Muscle of leg (tissue), 3 donors: ENCODE measurements at regions not wholly inside any gene's neighbourhood (a gene's known extent, or its start where the extent isn't known, plus 50 kb on each side); places are given as distances from the start of the nearest gene placed in this dataset.

Experiments
- DNase-seq: peaks from one replicate; pipeline ENCODE4 v3.0.0; 2013
- H3K27ac ChIP-seq: one replicate; pipeline ENCODE4 v1.5.1; 2013; ENCODE audit warnings: mild to moderate bottlenecking, low read length, control low read depth
- H3K27me3 ChIP-seq: one replicate; pipeline ENCODE4 v1.6.1; 2013; ENCODE audit warnings: low read length; ENCODE audit not compliant: control insufficient read depth, insufficient read depth
- H3K36me3 ChIP-seq: one replicate; pipeline ENCODE4 v1.6.1; 2013; ENCODE audit warnings: low read length; ENCODE audit not compliant: control insufficient read depth, insufficient read depth
- H3K4me1 ChIP-seq: one replicate; pipeline ENCODE4 v1.6.1; 2013; ENCODE audit warnings: low read length; ENCODE audit not compliant: control insufficient read depth, insufficient read depth
- H3K4me3 ChIP-seq: one replicate; pipeline ENCODE4 v1.5.1; 2013; ENCODE audit warnings: low read length, control low read depth
- H3K9me3 ChIP-seq: replicated peaks from 2 replicates; pipeline ENCODE4 v1.6.1; 2013; ENCODE audit warnings: low read depth, low read length; ENCODE audit not compliant: control insufficient read depth
- WGBS: methylation state at CpG from one replicate; pipeline ENCODE4 v1.1.5; 2013; ENCODE audit warnings: missing lambda C conversion rate; ENCODE audit not compliant: insufficient coverage; 5-methylcytosine and 5-hydroxymethylcytosine counted together

DNA sequence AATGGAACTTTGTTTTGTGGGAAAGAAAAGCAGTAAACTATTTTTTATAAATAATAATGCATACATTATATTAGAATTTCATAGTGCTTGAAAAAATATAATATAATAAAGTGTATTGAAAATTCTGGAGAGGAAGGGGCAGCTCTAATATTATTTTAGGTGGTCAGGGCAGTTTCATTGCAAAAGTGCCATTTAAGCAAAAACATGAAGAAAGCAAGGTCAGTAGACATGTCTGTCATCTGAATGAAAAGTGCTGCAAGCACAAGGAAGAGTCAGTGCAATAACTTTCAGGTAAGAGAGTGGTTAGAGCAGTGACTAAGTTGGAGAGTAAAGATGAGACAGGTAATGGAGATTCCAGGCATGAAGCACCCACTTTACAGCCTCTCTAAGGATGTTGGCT, 435.6 kb upstream of the REG3G start:
- Histone ChIP-seq H3K4me3 (no peak overlapping the region), H3K9me3 (no peaks in the 10 kb centered on the region), H3K36me3 (no peaks in the 10 kb centered on the region), H3K27me3 (no peaks in the 10 kb centered on the region), H3K4me1 (no peaks in the 10 kb centered on the region), H3K27ac (no peak overlapping the region)
- no peak for DNase-seq

DNA sequence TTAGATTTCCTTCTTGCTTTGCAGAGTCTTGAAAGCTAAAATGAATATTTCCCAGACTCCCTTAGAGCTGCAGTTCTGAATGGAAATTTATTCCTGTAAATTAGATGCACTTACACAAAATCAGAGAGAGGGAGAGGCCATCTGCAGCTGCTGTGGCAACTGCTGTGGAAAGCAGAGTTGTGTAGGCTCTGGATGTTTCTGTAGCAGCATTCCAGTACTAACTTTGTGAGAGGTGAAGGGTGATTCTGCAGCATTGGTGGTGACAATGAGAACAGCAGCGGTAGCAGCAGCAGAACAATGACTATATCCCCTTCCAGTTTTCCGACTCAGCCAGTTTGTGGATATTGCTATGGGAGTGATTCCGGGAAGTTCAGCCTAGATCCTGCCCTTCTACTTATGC, 433.0 kb upstream of the REG3G start:
- peak; percentile 41 for DNase-seq
- WGBS = no CpG with 5 or more reads among the region's 3 CpGs
- Histone ChIP-seq H3K9me3 (no peaks in the 10 kb centered on the region), H3K27me3 (no peaks in the 10 kb centered on the region), H3K36me3 (no peaks in the 10 kb centered on the region), H3K27ac (no peak overlapping the region), H3K4me3 (no peak overlapping the region), H3K4me1 (no peaks in the 10 kb centered on the region)

DNA sequence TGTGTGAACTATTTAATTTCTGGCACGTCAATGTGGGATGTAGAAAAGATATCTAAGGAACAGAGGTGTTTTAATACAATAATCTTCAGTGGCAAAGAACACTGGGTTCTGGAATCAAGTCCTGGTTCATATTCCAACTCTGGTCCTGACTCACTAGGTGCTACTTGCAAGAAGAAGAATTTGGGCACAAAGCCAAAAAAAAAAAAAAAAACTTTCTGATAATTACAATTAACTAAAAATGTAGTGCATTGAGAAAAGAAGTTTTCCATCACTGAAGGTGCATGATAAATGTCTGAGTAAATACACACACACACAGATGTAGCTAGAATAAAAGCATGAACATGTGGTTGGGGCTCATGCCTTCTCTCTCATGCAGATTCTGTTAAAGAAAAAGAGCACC, 424.4 kb upstream of the REG3G start:
- no peak for DNase-seq
- no peaks in the 10 kb centered on the region for H3K4me1 ChIP-seq
- H3K27me3 ChIP-seq = no peaks in the 10 kb centered on the region
- no peak overlapping the region for H3K27ac ChIP-seq
- no peaks in the 10 kb centered on the region for H3K36me3 ChIP-seq
- no peaks in the 10 kb centered on the region for H3K9me3 ChIP-seq
- no peak overlapping the region for H3K4me3 ChIP-seq
- no CpG with 5 or more reads among the region's 1 CpG for WGBS

DNA sequence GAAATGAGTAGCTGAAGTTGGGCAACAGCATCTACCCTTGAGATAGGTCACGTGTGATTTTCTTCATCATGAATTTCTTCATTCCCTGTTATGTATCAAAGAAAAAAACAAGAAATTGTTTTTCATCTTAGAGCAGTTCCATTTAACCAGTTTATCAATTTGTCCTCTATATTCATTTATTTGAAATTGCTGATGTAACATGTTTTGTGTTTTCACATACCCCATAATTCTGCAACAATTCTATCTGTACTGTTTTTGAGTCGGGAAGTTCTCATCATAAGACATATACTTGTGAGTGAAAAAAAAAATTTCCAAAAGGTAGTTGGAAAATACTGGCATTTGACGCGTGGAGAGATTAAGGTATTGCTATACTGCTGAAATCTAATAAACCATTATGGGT, 422.6 kb upstream of the REG3G start:
- H3K9me3 ChIP-seq = no peaks in the 10 kb centered on the region
- H3K36me3 ChIP-seq = no peaks in the 10 kb centered on the region
- no peaks in the 10 kb centered on the region for H3K27me3 ChIP-seq
- no peak overlapping the region for H3K4me3 ChIP-seq
- no peak overlapping the region for H3K27ac ChIP-seq
- no CpG with 5 or more reads among the region's 4 CpGs for WGBS
- no peak for DNase-seq
- H3K4me1 ChIP-seq = no peaks in the 10 kb centered on the region

DNA sequence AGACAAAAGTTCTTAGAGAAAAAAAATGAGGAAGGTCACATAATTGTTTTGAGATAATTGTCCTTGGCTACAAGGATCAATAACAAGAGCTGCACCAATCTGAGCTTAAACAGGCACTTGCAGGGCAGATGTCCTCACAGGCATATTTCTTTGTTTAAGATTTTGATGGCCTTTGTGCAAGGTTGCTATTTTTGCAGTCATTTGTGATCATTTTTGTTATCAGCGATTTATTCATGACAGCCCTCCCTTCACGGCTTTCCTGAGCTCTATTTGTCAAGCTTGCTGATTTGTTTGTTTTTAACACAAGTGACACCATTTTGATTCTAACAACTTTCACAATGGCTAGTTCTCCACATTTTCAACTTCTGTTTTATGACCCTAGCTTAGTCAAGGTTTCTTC, 418.6 kb upstream of the REG3G start:
- no peak for DNase-seq
- H3K27me3 ChIP-seq = no peaks in the 10 kb centered on the region
- H3K36me3 ChIP-seq = no peaks in the 10 kb centered on the region
- no peak overlapping the region for H3K4me3 ChIP-seq
- H3K4me1 ChIP-seq = no peaks in the 10 kb centered on the region
- H3K27ac ChIP-seq = no peak overlapping the region
- 67% methylated on average over 1 of the region's 2 CpGs for WGBS
- no peaks in the 10 kb centered on the region for H3K9me3 ChIP-seq

DNA sequence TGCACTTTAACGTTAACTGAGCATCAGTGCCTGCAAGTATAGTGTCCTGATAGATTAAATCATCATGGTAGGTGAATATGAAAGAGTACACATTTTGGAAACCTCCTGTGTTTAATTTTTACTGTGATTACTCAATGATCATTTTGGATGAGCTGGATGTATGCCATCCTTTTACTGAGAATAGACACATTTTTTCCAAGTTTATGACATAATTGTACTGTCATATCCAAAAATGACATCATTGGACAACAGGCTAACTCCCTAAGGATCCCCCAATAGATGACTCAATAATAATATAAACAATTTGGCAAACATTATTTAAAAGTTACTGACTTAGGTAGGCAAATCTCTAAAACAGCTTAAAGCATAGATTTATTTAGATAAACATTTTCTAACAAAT, 410.8 kb upstream of the REG3G start:
- no peak overlapping the region for H3K4me3 ChIP-seq
- no peaks in the 10 kb centered on the region for H3K9me3 ChIP-seq
- H3K36me3 ChIP-seq = no peaks in the 10 kb centered on the region
- H3K27me3 ChIP-seq = no peaks in the 10 kb centered on the region
- WGBS = no CpG with 5 or more reads among the region's 1 CpG
- H3K4me1 ChIP-seq = no peaks in the 10 kb centered on the region
- no peak overlapping the region for H3K27ac ChIP-seq
- DNase-seq = peak; percentile 78

DNA sequence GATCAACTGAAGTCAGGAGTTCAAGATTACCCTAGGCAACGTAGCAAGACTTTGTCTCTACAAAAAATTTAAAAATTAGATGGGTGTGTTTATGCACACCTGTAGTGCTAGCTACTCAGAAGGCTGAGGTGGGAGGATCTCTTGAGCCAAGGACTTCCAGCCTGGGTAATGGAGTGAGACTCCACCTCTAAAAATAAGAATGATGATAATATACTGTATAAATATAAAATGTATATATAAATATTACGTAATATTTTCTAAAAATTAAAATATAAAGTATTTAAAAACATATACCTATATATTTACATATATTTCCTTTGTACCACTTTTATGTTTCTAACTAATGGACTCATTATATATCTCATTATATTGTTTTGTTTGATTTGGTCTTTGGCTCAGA, 409.5 kb upstream of the REG3G start:
- Histone ChIP-seq H3K9me3 (no peaks in the 10 kb centered on the region), H3K27me3 (no peaks in the 10 kb centered on the region), H3K27ac (no peak overlapping the region), H3K36me3 (no peaks in the 10 kb centered on the region), H3K4me3 (no peak overlapping the region), H3K4me1 (no peaks in the 10 kb centered on the region)
- DNase-seq = no peak
- no CpG with 5 or more reads among the region's 2 CpGs for WGBS

DNA sequence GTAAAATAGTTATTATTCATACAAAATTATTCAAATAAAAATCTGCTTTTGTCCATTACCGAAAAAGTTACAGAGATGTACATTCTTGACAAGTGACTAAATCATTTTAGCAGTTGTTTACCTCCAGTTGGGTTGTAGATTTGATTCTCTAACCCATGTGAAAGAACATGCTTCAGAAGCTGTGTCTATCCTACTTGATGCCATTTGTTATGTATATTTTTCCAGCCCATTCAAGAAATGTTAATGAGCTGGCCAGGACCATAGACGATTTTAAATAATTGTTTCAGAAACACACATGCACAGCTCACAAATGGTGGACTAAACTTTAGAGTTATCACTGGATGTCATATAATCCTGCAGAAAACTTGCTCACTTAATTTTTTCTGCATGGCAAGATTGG, 391.1 kb upstream of the REG3G start:
- Histone ChIP-seq H3K4me1 (no peaks in the 10 kb centered on the region), H3K4me3 (no peak overlapping the region), H3K27ac (no peak overlapping the region), H3K9me3 (no peaks in the 10 kb centered on the region), H3K36me3 (no peaks in the 10 kb centered on the region), H3K27me3 (no peaks in the 10 kb centered on the region)
- no CpG with 5 or more reads among the region's 2 CpGs for WGBS
- no peak for DNase-seq

DNA sequence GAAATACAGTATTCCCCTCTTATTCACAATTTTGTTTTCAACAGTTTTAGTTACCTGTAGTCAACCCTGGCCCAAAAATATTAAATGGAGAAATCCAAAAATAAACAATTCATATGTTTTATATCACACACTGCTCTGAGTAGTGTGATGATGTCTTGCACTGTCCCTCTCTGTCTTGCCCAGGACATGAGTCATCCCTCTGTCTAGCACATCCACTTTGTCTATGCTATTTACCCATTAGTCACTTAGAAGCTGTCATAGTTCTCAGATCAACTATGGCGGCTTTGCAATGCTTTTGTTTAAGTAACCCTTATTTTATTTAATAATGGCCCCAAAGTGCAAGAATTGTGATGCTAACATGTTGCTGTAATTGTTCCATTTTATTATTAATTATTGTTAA, 380.6 kb upstream of the REG3G start:
- no CpG with 5 or more reads among the region's 1 CpG for WGBS
- no peak for DNase-seq
- H3K27ac ChIP-seq = no peak overlapping the region

DNA sequence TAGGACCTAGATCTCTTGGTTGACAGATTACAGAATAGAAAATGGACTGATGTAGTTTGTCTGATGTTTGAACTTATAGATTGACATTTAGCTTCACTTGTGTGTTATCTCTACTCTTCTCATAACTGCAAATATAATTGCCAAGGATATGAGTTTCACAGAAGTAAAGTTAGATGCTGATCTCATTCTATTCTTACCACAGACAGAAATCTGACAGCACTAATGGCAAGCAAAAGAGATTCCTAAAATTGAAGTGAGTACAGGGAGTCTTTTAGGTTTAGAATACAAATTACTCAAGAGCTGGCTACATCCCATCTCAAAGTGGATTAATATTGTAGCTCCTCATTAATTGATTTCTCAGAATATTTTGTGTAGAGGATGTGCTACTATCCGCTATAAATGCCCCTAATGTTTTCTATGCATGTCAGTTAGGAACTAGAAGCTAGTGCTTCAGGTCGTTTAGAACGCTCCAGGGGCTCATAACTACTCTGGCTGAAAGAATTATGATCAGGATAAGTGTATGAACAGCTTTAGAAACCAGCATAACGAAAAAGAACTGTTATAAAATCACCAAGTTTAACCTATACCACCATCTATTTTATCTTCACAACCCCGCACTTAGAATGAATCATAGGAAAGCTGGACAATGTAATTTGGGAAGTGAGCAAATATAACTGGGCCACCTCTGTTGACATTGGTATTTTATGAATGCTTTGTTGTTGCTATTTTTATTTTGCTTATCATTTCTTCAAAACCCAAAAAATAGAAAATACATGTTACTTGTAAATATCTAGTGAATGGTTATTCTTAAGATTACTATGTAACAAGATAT, 378.8 kb upstream of the REG3G start:
- H3K27ac ChIP-seq = no peak overlapping the region
- no peaks in the 10 kb centered on the region for H3K9me3 ChIP-seq
- WGBS = no CpG with 5 or more reads among the region's 5 CpGs
- H3K4me3 ChIP-seq = no peak overlapping the region
- no peaks in the 10 kb centered on the region for H3K27me3 ChIP-seq
- no peaks in the 10 kb centered on the region for H3K4me1 ChIP-seq
- no peaks in the 10 kb centered on the region for H3K36me3 ChIP-seq
- DNase-seq = peak; percentile 6

More for the DNA sequence above, 380.6 kb upstream of the REG3G start:
- Histone ChIP-seq H3K36me3 (no peaks in the 10 kb centered on the region), H3K4me3 (no peak overlapping the region), H3K9me3 (no peaks in the 10 kb centered on the region), H3K27me3 (no peaks in the 10 kb centered on the region), H3K4me1 (no peaks in the 10 kb centered on the region)

DNA sequence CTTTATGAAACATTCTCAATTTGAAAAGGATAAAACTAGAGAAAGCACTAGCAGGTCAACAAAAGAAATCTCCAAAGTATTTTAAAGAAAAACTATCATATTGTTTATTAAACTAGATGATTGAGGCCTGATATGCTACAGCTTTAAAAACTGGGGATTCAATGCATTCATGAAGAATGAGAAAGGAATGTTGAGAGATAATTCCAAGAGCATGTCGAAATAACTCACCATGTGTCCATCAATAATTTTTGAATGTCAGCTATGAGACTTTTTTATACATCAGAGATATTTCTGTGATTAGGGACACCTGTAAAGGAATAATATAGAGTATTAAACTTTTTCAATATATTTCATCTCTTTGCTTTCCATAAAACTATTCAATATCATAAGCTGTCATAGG, 376.9 kb upstream of the REG3G start:
- H3K27me3 ChIP-seq = no peaks in the 10 kb centered on the region
- no CpG with 5 or more reads among the region's 1 CpG for WGBS
- no peak overlapping the region for H3K27ac ChIP-seq
- no peak overlapping the region for H3K4me3 ChIP-seq
- no peak for DNase-seq
- H3K4me1 ChIP-seq = no peaks in the 10 kb centered on the region
- no peaks in the 10 kb centered on the region for H3K36me3 ChIP-seq
- no peaks in the 10 kb centered on the region for H3K9me3 ChIP-seq
